Nephron progenitor cell (in vitro differentiated cells): ENCODE measurements at regions not wholly inside any gene's neighbourhood (a gene's known extent, or its start where the extent isn't known, plus 50 kb on each side); places are given as distances from the start of the nearest gene placed in this dataset.

Source experiments
- DNase-seq: peaks from one replicate; pipeline ENCODE4 v3.0.0; 2021
- H3K27ac Mint-ChIP-seq: 2 replicates; pipeline ENCODE4 v1.8.0; 2021; ENCODE audit warnings: mild to moderate bottlenecking, moderate library complexity, mixed read lengths
- H3K27me3 Mint-ChIP-seq: 2 replicates; pipeline ENCODE4 v1.8.0; 2021; ENCODE audit warnings: mild to moderate bottlenecking, low read depth, mixed read lengths; ENCODE audit not compliant: poor library complexity
- H3K36me3 Mint-ChIP-seq: 2 replicates; pipeline ENCODE4 v1.8.0; 2021; ENCODE audit warnings: low read depth, mixed read lengths
- H3K4me1 Mint-ChIP-seq: 2 replicates; pipeline ENCODE4 v1.8.0; 2021; ENCODE audit warnings: mixed read lengths
- H3K4me3 Mint-ChIP-seq: 2 replicates; pipeline ENCODE4 v1.8.0; 2021; ENCODE audit warnings: mild to moderate bottlenecking, moderate library complexity, mixed read lengths
- H3K9me3 Mint-ChIP-seq: 2 replicates; pipeline ENCODE4 v1.8.0; 2021; ENCODE audit warnings: mild to moderate bottlenecking, moderate library complexity, mixed read lengths
- TF ChIP-seq, protein P1 (sequence below): fragments of 200-600 bp; sonication (generic); IDR thresholded peaks from 2 replicates; pipeline ENCODE4 v1.5.0; 2021; ENCODE audit warnings: antibody characterized with exemption

DNA sequence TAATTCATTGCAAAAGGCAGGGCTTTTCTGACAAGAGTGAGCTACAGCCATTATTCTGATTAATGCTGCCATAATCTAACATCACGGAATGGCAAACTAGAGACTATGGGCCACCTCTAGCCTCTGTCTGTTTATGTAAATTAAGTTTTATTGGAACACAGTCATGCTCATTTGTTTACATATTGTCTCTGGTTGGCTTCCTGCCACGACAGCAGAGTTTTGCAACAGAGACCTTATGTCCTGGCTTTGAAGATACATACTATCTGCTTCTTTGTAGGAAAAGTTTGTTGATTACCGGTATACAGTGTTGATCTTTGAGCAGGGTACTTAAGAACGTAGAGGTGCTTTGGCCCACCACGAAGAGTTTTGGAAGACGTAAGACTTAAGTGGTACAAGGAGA lies 715.9 kb upstream of the RBFOX1 start:
- no peaks in the 10 kb centered on the region for H3K4me1 Mint-ChIP-seq
- H3K36me3 Mint-ChIP-seq: peaks cover 9% of the 10 kb centered on the region
- no peak for DNase-seq
- H3K27ac Mint-ChIP-seq: no peak overlapping the region
- H3K27me3 Mint-ChIP-seq: no peaks in the 10 kb centered on the region
- peaks cover 19% of the 10 kb centered on the region for H3K9me3 Mint-ChIP-seq
- TF ChIP-seq, protein P1, sequence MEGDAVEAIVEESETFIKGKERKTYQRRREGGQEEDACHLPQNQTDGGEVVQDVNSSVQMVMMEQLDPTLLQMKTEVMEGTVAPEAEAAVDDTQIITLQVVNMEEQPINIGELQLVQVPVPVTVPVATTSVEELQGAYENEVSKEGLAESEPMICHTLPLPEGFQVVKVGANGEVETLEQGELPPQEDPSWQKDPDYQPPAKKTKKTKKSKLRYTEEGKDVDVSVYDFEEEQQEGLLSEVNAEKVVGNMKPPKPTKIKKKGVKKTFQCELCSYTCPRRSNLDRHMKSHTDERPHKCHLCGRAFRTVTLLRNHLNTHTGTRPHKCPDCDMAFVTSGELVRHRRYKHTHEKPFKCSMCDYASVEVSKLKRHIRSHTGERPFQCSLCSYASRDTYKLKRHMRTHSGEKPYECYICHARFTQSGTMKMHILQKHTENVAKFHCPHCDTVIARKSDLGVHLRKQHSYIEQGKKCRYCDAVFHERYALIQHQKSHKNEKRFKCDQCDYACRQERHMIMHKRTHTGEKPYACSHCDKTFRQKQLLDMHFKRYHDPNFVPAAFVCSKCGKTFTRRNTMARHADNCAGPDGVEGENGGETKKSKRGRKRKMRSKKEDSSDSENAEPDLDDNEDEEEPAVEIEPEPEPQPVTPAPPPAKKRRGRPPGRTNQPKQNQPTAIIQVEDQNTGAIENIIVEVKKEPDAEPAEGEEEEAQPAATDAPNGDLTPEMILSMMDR: no peak
- H3K4me3 Mint-ChIP-seq: no peak overlapping the region

DNA sequence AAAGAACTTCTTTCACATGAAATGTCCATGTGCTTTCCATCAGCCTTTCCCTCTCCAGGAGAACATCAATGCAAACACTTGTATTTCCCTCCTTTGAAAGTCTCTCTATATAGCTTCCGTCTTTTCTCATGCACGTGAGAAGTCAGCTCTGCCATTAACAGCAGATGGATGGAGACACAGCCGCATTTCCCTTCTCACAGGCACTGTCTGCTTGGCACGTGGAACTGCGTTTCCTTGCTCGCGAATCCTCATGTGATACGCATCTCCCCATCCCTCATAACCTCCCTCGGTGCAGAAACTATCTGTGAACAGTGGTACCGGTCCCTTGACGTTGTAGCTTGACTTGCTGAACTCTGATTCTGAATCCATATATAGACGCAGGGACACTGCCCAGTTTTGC lies 717.0 kb upstream of the RBFOX1 start:
- Mint-ChIP-seq H3K4me3 (no peak overlapping the region), H3K9me3 (peaks cover 14% of the 10 kb centered on the region), H3K4me1 (no peaks in the 10 kb centered on the region), H3K27ac (no peak overlapping the region), H3K27me3 (no peaks in the 10 kb centered on the region), H3K36me3 (peaks cover 7% of the 10 kb centered on the region)
- TF ChIP-seq, protein P1: no peak
- DNase-seq: no peak

DNA sequence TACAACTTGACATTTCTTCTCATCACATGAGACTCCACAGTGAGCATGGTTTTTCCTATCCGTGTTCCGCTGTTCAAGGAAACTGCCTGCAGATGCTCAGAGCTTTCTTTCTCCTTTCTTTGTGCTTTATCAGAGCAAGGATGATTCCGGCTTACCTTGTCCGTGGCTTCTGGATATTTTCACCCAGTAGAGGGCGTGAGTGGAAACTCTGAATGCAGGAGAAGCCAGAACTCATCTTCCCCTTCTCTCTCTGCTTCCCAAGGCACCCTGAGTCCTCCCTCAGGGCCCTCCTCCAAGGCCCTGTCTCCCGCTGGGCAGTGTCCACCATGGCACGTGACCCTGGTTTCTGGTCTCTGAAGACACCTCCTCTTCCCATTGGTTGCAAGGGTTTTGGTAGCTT lies 721.1 kb upstream of the RBFOX1 start:
- Mint-ChIP-seq H3K9me3 (no peaks in the 10 kb centered on the region), H3K4me3 (no peak overlapping the region), H3K36me3 (no peaks in the 10 kb centered on the region), H3K4me1 (no peaks in the 10 kb centered on the region), H3K27me3 (peaks cover 5% of the 10 kb centered on the region), H3K27ac (no peak overlapping the region)
- TF ChIP-seq, protein P1: no peak
- no peak for DNase-seq

DNA sequence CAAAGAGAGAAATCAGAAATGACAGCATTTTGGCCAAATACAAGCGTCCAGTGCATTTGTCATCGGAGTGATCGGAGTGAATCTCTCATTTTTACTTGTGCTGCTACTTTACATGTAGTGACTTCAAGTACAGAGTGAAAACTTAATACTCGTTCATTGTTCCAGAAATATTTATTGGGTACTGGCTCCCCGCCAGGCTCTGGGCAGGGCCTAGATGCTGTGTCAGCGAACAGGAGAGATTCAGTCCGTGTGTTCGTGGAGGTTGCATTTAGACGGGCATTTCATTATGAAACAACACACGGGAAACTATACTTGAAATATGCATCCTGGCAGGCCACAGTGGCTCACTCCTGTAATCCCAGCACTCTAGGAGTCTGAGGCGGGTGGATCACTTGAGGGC lies 727.2 kb upstream of the RBFOX1 start:
- Mint-ChIP-seq H3K4me3 (no peak overlapping the region), H3K9me3 (no peaks in the 10 kb centered on the region), H3K27me3 (peaks cover 5% of the 10 kb centered on the region), H3K27ac (no peak overlapping the region), H3K4me1 (peaks cover under 1% of the 10 kb centered on the region), H3K36me3 (no peaks in the 10 kb centered on the region)
- TF ChIP-seq, protein P1: no peak
- no peak for DNase-seq

DNA sequence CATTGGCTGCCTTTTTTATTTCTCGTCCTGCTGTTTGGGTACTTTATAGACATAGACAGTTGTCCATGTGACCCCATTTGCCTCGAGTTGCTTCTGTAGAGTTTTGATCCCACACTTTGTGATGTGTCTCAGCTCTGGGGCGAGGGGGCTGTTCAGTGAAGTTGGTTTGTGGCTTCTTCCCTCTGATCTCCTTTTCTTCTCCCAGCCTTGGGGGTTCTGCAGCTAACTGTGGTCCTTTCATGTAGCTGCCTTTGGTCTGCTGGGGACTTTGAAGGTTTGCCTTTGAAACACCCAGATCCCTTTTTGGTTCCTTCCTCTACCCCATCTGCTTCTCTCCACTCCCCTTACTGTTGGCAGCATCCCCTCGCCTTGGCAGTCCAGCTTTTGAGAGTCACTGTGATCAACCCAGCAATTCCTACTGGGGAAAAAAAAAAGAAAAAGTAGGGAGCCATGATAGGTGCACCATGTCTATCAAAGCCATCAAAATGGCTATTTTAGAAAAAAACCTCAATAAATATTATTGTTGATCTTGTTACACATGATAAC lies 728.8 kb upstream of the RBFOX1 start:
- H3K9me3 Mint-ChIP-seq: no peaks in the 10 kb centered on the region

DNA sequence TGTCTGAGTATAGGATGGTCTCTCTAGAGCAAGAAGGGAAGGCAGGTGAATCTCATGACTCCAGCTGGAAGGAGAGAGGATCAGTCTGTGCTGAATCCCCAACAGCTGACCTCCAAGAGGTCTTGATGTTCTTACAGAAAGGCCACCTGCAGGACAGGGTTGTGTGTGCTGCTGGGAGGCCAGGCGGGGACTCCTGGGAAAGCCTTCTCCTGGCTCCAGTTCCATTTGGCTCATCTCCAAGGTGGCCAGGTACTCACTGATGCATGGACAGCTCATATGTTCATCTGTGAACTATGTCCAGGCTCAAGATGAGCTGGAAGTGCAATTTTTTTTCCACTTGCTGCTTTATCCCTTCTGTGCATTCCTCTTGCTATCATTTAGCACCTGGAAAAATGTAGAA lies 730.2 kb upstream of the RBFOX1 start:
- no peaks in the 10 kb centered on the region for H3K27me3 Mint-ChIP-seq
- no peak overlapping the region for H3K4me3 Mint-ChIP-seq
- no peaks in the 10 kb centered on the region for H3K36me3 Mint-ChIP-seq
- H3K27ac Mint-ChIP-seq: no peak overlapping the region
- peaks cover 5% of the 10 kb centered on the region for H3K4me1 Mint-ChIP-seq
- DNase-seq: no peak
- H3K9me3 Mint-ChIP-seq: no peaks in the 10 kb centered on the region
- TF ChIP-seq, protein P1: no peak

More for the DNA sequence above, 728.8 kb upstream of the RBFOX1 start:
- Mint-ChIP-seq H3K4me3 (no peak overlapping the region), H3K27me3 (peaks cover 2% of the 10 kb centered on the region), H3K4me1 (peaks cover 5% of the 10 kb centered on the region), H3K27ac (no peak overlapping the region), H3K36me3 (no peaks in the 10 kb centered on the region)
- no peak for DNase-seq
- TF ChIP-seq, protein P1: no peak
